Stimulated activated CD4-positive, alpha-beta T cell treated with anti-CD3 and anti-CD28 coated beads, Interleukin-15, amount 100 ng/mL, for 48 hours (primary cell): ENCODE measurements at regions not wholly inside any gene's neighbourhood (a gene's known extent, or its start where the extent isn't known, plus 50 kb on each side); places are given as distances from the start of the nearest gene placed in this dataset.

Experiments
- DNase-seq, 2 donors: peaks; one replicate each; pipeline ENCODE4 v3.0.0-alpha.2; 2020; ENCODE audit warnings: low read depth in 2 of 2

DNA sequence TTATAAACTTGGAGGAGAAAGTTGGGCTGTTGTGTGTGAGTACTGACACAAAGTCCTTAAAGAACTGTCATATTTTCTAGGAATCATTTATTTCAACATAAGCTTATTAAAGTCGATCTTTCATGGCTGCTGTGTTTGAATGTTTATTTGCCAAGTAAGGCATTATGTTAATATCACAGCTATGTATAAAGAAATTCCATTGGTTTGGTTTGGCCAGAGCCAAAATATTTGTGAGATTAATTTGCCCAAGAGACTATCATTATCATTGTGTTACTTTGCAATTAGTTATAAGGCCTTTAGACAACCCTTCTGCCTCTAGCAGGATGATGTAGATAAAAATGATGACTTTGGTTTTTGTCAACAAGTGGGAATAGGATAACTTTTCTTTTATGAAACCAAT lies 240.6 kb upstream of the NT5C1B start:
- DNase-seq: no peak

- no peak for DNase-seq
Measured at GRCh38 chr2:18829251-18829902, 240.0 kb upstream of the NT5C1B start.

GRCh38 chr2:18828296-18828695 lies 238.9 kb upstream of the NT5C1B start:
- DNase-seq: no peak

DNA sequence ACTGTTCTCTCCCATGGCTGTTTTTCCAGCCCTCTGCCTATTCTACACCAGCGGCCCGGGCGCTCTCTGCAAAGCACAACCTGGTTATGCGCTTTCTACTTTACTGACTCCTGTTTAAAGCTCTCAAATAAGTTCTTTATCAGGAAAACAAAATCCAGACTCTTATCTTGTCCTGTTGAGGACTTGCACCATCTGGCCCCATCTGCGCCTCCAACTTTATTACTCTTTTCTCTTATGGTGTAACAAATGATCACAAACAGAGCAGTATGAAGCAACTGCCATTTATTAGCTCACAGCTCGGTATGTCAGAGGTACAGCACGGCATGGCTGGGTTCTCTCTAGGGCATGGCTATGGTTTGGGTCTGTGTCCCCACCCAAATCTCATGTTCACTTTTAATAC lies 236.5 kb upstream of the NT5C1B start:
- DNase-seq: no peak

DNA sequence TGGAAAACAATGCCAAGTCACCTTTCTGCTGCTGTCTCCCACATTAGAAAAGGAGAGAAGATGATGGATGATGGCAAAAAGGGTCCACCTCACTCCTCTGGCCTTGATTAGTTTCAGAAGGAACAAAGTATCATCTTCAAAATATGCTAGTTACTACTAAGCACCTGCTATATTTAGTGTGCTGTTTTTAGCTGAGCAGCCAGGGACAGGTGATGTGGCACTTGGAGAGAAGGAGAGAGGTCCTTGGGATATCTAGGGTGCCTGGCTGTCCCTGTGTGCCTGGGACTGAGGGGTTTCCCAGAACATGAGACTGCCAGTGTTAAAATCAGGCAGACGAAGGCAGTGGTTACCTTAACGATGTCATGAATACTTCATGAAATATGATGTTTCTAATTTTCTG lies 235.5 kb upstream of the NT5C1B start:
- no peak for DNase-seq

DNA sequence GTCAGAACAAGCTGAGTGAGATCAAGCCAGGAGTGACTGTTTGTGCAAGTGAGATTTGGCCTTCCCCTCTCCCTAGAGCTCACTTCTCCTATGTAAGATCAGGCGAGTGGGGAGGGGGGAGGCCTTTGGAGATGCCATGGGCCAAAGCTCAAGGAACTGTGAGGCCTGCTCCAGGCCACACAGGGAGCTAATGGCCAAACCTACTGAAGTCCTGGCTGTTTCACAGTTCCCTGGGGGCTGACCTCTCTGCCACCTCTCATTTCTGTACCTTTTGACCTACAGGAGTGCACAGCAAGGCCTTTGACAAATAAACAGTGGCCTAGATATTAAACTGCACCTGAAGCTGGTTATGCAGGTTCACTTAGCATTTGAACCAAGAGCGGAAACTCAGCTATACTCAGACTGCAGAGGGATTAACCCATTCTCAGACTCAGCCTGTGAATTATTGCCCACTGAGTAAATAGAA lies 235.0 kb upstream of the NT5C1B start:
- DNase-seq: no peak

- DNase-seq: no peak
Measured at GRCh38 chr2:18821431-18821830, 232.1 kb upstream of the NT5C1B start.

DNA sequence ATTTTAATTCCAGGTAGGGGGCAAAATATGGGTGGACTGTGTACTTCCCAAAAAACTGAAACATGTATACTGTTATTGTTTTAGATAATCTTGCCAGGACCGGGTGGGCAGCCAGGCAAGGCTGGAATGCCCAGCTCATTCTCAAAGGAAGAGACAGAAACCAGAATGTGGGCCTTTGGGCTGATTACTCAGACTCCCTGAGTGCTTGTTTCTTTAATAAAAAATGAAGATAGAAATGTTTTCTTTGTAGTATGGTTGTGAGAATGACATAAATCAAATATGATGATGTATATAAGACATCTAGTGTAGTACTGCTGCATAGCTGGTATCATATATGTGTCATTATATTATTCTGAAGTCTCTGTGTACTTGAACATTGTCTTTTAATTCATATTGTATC lies 231.6 kb upstream of the NT5C1B start:
- DNase-seq: no peak

- no peak for DNase-seq
Measured at GRCh38 chr2:18819566-18819965, 230.2 kb upstream of the NT5C1B start.

DNA sequence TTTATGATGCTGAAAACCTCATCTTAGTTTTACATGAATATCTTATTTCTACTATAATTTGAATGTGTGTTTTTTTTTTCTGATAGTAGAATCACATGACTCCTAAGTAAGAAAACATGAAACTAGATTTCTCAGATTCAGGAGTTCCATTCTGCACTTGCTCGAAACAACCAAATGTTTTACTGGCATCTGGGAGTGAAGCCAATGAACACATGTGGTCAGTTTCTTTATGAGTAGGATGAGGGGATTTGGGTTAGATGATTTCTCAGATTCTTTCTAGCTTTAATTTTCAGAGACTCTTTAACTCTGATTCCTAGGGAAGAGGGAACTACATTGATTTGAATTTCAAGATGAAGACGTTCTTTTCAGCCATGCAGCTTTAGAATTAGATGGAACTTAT lies 225.0 kb upstream of the NT5C1B start:
- DNase-seq: no peak

DNA sequence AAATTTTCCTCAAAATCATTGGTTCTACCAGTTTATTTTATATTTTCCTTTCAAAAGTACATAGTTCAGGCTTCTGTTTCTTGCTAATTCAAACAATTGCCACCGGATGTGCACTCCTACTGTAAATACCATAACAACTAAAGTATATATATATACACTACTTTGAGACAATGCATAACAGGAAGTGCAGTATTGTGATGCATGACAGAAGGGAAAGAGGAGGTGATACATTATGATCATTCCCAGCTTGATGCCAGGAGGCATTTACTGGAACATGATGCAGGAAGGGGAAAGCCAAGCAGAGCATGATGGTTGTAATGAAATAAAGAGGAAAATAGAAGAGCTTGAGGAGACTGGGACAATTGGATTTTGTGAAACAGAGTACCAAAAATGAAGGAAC lies 215.2 kb upstream of the NT5C1B start:
- DNase-seq: no peak

GRCh38 chr2:18803141-18803939 lies 214.0 kb upstream of the NT5C1B start:
- no peak for DNase-seq

DNA sequence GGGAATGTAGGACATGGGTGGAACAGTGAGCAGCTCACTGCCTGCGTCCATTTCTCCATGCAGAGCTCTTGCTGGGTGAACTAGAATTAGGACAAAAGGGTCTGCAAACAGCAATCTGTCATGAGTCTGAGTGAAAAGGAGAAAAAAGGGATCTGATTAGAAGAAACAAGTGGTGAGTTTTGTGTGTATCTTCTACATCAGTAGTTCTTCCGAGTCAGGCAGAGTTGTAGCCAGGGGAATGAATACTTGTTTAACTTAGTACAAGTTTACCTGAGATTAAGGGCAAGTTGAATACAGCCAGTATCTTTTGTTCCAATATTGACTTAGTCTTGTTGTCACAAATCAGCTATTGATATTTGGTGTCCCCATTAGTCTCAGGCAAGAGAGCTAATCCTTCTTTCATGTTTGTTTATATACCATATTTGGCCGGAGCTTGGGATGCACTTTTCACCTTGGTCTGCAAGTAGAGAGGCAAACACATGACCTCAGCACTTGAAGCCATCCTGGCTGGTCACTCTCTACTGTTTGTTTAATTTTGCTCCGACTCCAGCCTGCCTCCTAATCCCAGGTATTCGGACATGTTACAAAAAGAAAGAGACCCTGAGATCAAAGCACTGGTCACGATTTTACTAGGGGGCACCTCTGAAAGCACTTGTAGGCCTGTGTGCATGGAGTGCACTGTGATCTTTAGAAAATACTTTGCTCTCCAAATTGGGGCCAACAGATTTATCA lies 211.0 kb upstream of the NT5C1B start:
- DNase-seq: no peak

DNA sequence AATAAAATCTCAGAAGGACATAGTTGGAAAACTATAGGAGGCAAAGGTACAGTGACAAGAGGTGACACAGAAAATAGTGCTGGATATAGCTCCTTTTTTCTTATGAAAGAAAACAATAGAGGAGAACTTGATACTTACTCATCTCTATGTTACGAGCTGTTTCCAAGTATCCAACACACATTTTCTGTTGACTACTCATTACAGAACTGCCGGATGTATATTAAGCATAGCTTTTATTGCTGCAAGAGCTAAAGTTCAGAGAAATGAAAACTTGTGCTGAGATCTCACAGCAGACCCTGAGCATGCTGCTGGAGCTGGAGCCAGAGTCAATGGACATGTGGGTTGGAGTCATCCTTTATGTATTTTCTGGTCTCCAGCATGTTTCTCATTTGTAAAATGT lies 210.0 kb upstream of the NT5C1B start:
- DNase-seq: no peak

DNA sequence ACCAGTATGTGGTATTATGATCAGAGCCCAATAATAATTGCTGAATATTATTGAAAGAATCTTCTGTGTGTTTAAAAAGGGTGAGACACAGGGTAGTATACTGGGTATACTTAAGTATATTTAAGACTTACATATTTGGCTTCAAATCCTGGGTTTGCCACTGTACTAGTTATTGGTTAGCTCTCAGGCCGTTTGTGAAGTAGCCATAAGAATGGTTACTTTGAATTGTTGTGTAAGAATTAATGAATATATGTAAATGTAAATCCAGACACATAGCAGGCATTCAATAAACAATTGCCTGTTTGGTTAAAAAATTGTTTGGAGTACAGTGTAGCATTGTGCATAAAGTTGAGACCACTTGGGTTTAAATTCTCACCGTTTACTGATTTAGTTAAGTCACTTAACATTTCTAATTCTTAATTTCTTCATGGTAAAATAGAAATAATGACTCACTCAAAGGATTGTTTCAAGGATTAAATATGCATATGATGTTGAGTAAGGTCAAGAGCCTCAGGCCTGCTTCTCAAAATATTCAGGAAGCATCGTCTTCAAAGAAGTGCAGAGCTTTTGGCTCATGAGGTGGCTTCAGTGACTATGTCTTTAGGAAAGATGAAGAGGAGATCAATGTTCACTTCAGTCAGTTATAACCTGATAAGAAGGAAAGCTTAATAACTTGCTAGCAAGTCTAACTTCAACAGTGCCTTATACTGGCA lies 207.9 kb upstream of the NT5C1B start:
- DNase-seq: no peak

DNA sequence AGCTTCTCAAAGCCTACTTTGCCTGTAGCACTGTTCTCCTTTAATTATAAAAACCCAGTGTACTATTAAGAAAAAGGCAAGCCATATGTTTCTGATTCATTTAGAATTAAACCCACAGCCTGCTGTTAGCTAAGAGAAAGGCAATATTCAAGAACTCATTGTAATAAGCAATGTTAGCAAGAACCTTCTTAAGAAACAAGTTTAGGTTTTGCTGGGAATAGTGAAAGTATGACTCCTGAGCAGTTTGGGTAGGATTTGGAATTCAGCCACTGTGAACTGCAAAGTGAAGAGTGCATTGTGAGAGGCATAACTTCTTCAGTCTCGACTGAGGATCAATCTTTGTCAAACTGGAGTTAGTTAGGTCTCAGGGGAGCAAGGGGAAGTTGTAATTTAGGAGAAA lies 206.5 kb upstream of the NT5C1B start:
- no peak for DNase-seq

- DNase-seq: no peak
Measured at GRCh38 chr2:18792684-18793083, 203.3 kb upstream of the NT5C1B start.

GRCh38 chr2:18792226-18792629 lies 202.9 kb upstream of the NT5C1B start:
- no peak for DNase-seq

GRCh38 chr2:18791172-18791797 lies 201.9 kb upstream of the NT5C1B start:
- DNase-seq: no peak

- no peak for DNase-seq
Measured at GRCh38 chr2:18790509-18791171, 201.3 kb upstream of the NT5C1B start.

DNA sequence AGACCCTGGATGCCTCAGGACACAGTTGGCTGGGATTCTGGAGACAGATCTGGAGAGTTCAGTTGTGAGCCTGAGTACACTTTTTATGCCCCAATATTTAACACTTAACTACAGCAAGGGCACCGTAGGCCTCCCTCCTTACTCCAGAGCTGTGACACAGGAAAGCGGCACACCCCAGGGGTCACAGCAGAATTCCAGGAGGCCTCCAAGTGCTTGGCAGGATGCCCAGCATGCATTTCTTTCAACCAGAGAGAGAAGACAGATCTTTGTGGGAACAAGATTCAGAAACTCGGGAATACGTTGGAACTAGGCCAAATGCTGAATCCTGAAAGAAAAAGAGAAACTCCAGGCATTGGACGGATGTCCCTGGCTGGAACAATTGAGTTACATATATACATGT lies 199.2 kb upstream of the NT5C1B start:
- DNase-seq: no peak
